Spleen (tissue), 7 donors: ENCODE measurements at regions not wholly inside any gene's neighbourhood (a gene's known extent, or its start where the extent isn't known, plus 50 kb on each side); places are given as distances from the start of the nearest gene placed in this dataset.

ENCODE experiments used
- CTCF ChIP-seq, 11 experiments: fragments of 200-600 bp in 7 of 11; fragments of 450-650 bp in 4 of 11; sonication (generic) in 4 of 11; IDR thresholded peaks in 8 of 11; conservative IDR thresholded peaks in 3 of 11; 1 replicate in 7 of 11; 2 replicates in 4 of 11; pipeline versions ENCODE4 v1.4.0 to v1.8.0; 2016 to 2021; ENCODE audit warnings: antibody characterized with exemption in 11 of 11, inconsistent platforms in 4 of 11, mild to moderate bottlenecking in 1 of 11
- POLR2A ChIP-seq, 3 donors: fragments of 450-650 bp; IDR thresholded peaks; one replicate each; pipeline ENCODE4 v1.5.1; 2017; ENCODE audit warnings: antibody characterized with exemption in 3 of 3, mild to moderate bottlenecking in 1 of 3
- POLR2AphosphoS5 ChIP-seq, 3 donors: sonication (generic); formaldehyde crosslinking; IDR thresholded peaks; one replicate each; pipeline ENCODE4 v1.5.1; 2017; ENCODE audit warnings: antibody characterized with exemption in 3 of 3
- donor health status: DM: no; HTN: no; CAD: no; lungs with moderate emphysema.
- donor health status: DM: no; HTN: no; CAD: no.
- donor health status: DM: no; HTN: no; CAD: no.

- no peak for TF ChIP-seq CTCF (IDR thresholded peaks at IDR 0.05 in 8 of 11, conservative IDR thresholded peaks at IDR 0.05 in 3 of 11)
- TF ChIP-seq POLR2AphosphoS5 (IDR thresholded peaks at IDR 0.05) = no peak
- TF ChIP-seq POLR2A (IDR thresholded peaks at IDR 0.05) = no peak
These were observed 494.8 kb downstream of the SHQ1 start for GRCh38 chr3:72353236-72354128.
